Keratinocyte (primary cell): ENCODE measurements at regions not wholly inside any gene's neighbourhood (a gene's known extent, or its start where the extent isn't known, plus 50 kb on each side); places are given as distances from the start of the nearest gene placed in this dataset.

ENCODE experiments used
- CTCF ChIP-seq, 3 experiments: IDR thresholded peaks in 1 of 3; conservative IDR thresholded peaks in 1 of 3; optimal IDR thresholded peaks in 1 of 3; 2 replicates in 2 of 3; 3 replicates in 1 of 3; pipeline versions ENCODE3 to v1.5.1; 2011; ENCODE audit warnings: low read length in 3 of 3, mild to moderate bottlenecking in 3 of 3, moderate library complexity in 2 of 3, control low read depth in 1 of 3, inconsistent platforms in 1 of 3; ENCODE audit not compliant: insufficient read depth in 2 of 3; ENCODE audit errors: extremely low read depth in 1 of 3
- EZH2 ChIP-seq: IDR thresholded peaks from one replicate; pipeline ENCODE4 v1.6.1; 2012; ENCODE audit warnings: inconsistent platforms, mild to moderate bottlenecking, low read length, moderate library complexity

- TF ChIP-seq CTCF (optimal IDR thresholded peaks at IDR 0.05 in 1 of 3, IDR thresholded peaks at IDR 0.05 in 1 of 3, conservative IDR thresholded peaks at IDR 0.05 in 1 of 3; ENCODE audit: extremely low read depth in 1 of 3, insufficient read depth in 2 of 3, low read length in 3 of 3) = no peak
- no peak for TF ChIP-seq EZH2
Observed at GRCh38 chr10:3645406-3645805, 139.6 kb downstream of the KLF6 start.
